Gastrocnemius medialis (tissue), 4 donors: ENCODE measurements at regions not wholly inside any gene's neighbourhood (a gene's known extent, or its start where the extent isn't known, plus 50 kb on each side); places are given as distances from the start of the nearest gene placed in this dataset.

ENCODE experiments used
- POLR2A ChIP-seq, 2 donors: fragments of 450-650 bp; IDR thresholded peaks; one replicate each; pipeline ENCODE4 v1.6.1; 2017; ENCODE audit warnings: antibody characterized with exemption in 2 of 2, mild to moderate bottlenecking in 2 of 2, moderate library complexity in 2 of 2
- TF ChIP-seq, protein P1 (sequence below), 5 experiments: fragments of 450-650 bp in 3 of 5; fragments of 200-600 bp in 2 of 5; sonication (generic) in 2 of 5; IDR thresholded peaks in 4 of 5; conservative IDR thresholded peaks in 1 of 5; 1 replicate in 4 of 5; 2 replicates in 1 of 5; pipeline ENCODE4 v1.5.1; 2016 to 2019; ENCODE audit warnings: antibody characterized with exemption in 5 of 5, mild to moderate bottlenecking in 3 of 5, moderate library complexity in 3 of 5

DNA sequence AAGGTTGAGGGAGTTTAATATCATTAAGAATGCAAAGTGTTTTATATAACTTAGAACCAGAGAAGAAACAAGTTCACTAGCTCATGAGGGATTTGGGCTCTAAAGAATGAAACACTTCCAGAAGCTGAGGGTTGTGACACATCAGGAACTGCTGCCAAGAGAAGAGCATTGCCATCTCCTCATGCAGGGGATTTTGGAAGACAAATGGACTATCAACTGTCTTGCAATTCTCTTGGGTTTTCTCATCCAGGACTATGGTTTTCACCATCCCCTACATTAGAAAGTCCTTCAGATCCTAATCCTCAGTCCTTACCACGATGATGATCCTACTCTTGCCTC is 59.7 kb upstream of the KL start:
- TF ChIP-seq, protein P1, sequence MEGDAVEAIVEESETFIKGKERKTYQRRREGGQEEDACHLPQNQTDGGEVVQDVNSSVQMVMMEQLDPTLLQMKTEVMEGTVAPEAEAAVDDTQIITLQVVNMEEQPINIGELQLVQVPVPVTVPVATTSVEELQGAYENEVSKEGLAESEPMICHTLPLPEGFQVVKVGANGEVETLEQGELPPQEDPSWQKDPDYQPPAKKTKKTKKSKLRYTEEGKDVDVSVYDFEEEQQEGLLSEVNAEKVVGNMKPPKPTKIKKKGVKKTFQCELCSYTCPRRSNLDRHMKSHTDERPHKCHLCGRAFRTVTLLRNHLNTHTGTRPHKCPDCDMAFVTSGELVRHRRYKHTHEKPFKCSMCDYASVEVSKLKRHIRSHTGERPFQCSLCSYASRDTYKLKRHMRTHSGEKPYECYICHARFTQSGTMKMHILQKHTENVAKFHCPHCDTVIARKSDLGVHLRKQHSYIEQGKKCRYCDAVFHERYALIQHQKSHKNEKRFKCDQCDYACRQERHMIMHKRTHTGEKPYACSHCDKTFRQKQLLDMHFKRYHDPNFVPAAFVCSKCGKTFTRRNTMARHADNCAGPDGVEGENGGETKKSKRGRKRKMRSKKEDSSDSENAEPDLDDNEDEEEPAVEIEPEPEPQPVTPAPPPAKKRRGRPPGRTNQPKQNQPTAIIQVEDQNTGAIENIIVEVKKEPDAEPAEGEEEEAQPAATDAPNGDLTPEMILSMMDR (IDR thresholded peaks at IDR 0.05 in 4 of 5, conservative IDR thresholded peaks at IDR 0.05 in 1 of 5): no peak
- no peak for TF ChIP-seq POLR2A (IDR thresholded peaks at IDR 0.05)
